Stimulated activated CD8-positive, alpha-beta memory T cell treated with anti-CD3 and anti-CD28 coated beads, Interleukin-2, amount 100 ng/mL, for 1 hour (primary cell): ENCODE measurements at regions not wholly inside any gene's neighbourhood (a gene's known extent, or its start where the extent isn't known, plus 50 kb on each side); places are given as distances from the start of the nearest gene placed in this dataset.
"Not testable (repeated sequence)": the region's sequence is repeated elsewhere in the genome, so short reads cannot be mapped to it uniquely, and the experiment has no call there.

Experiments used
- DNase-seq, 2 donors: peaks; one replicate each; pipeline ENCODE4 v3.0.0-alpha.2; 2020; ENCODE audit warnings: low read depth in 2 of 2

GRCh38 chr12:124476011-124476400, 91.4 kb downstream of the NCOR2 start:
- no peak for DNase-seq

DNA sequence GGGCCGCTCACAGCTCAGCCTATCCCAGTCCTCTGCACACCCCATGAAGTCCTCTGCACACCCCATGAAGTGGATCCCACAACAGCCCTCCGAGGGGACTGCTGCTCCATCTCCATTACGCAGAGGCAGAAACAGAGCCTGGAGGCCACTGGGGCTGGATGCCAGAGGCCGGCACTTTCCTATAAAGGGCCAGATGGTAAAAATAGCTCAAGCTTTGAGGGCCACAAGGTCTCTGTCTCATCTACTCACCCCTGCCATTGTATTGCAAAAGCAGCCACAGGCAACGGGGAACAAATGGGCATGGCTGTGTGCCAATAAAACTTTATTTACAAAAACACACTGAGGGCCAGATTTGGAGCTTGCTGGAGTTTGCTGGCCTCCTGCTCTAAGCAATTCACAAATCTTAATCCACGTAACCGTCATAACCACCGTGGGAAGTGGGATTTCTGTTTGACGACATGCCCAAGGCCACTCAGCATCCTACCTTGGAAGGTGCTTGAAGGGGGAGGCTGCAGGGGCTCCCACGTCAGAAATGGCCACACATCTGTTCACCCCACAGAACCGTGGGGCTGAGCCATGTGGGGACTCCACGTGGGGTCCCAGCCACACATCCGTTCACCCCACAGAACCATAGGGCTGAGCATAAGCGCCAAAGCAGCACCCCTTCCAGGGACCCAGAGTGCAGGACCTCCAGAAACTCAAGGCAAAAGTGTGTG, 92.0 kb downstream of the NCOR2 start:
- DNase-seq = no peak

DNA sequence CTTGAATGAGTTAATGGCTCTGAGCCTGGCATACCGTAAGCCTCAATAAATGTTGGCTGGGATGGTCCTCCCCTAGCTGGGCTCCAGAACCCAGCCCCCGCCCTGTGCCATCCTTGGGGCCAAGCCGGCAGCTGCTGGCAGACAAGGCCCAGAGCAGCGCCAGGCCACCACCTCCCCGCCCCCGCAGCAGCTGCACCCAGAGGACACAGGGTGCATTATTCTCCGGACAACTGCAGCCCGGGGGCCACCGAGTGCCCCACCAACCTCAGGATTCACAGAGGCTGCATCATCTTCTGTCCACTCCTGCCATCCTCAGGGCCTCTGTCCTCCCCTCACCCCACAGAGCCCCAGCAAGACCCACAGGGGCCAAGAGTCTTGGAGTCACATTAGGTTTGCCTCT, 92.7 kb downstream of the NCOR2 start:
- DNase-seq = no peak

DNA sequence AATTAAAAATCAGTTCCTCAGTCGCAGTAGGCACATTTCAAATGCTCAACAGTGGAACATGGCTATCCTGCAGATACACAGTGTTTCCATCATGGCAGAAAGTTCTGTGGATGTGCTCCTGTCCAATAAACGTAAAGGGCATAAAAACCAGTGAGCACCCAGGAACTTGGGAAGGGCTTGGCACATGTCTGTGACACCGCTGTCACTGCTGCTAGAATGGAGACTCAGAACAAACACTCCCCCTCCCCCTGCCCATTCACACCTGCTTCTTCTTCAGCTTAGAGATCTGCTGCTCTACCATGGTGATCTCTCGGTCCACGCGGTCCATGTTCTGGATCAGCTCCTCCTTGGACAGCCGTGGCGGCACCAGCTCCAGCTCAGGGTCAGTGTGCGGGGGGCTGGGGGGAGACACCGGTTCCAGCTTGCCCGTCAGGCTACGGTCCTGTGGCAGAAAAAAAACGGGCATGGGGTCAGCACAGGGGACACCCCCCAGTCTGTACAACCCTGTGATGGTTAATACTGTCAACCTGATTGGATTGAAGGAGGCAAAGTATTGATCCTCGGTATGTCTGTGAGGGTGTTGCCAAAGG, 94.6 kb downstream of the NCOR2 start:
- DNase-seq = no peak

GRCh38 chr12:124471828-124472227, 95.6 kb downstream of the NCOR2 start:
- DNase-seq = no peak

DNA sequence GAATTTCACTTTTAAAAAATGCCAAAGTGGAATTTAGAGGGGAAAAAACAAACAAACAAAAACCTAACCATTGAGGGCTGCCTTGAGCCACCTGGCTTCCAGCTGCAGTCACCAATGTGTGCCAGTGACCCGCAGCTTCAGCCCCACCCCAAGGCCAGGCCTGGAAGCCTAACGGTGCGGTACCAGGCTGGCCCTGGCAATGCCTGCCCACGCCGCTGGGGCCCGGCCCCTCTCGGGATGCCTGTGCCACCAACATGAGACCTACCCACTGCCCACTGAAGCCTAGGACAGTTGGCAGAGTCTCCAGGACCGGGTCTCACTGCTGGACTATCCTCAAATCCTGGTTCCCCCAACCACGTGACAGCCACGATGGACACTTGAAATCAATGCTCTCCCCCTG, 96.6 kb downstream of the NCOR2 start:
- no peak for DNase-seq

DNA sequence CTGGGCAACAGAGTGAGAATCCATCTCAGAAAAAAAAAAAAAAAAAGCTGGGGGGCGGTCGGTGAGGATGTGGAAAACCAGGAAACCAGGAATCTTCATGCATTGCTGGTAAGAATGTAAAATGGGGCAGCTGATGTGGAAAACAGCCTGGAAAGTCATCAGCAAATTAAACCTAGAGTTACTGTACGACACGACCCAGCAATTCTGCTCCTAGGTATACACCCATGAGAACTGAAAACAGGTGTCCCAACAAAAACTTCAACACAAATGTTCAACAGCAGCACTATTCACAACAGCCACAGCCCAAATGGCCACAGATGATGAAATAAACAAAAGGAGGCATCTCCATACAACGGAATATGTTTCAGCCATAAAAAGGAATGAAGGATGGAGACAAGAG, 97.3 kb downstream of the NCOR2 start:
- no peak for DNase-seq

- no peak for DNase-seq
These were observed 98.1 kb downstream of the NCOR2 start for GRCh38 chr12:124469193-124469888.

DNA sequence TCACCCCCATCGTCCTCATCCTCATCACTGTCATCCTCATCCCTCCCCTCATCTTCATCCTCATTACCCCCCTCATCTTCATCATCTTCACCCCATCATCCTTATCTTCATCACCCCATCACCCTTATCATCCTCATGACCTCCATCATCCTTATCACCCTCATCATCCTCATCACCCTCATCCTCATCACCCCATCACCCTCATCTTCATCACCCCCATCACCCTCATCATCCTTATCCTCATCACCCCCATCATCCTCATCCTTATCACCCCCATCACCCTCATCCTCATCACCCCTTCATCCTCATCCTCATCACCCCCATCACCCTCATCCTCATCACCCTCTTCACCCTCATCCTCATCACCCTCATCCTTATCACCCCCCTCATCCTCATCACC, 99.9 kb downstream of the NCOR2 start:
- DNase-seq = not testable (repeated sequence)

DNA sequence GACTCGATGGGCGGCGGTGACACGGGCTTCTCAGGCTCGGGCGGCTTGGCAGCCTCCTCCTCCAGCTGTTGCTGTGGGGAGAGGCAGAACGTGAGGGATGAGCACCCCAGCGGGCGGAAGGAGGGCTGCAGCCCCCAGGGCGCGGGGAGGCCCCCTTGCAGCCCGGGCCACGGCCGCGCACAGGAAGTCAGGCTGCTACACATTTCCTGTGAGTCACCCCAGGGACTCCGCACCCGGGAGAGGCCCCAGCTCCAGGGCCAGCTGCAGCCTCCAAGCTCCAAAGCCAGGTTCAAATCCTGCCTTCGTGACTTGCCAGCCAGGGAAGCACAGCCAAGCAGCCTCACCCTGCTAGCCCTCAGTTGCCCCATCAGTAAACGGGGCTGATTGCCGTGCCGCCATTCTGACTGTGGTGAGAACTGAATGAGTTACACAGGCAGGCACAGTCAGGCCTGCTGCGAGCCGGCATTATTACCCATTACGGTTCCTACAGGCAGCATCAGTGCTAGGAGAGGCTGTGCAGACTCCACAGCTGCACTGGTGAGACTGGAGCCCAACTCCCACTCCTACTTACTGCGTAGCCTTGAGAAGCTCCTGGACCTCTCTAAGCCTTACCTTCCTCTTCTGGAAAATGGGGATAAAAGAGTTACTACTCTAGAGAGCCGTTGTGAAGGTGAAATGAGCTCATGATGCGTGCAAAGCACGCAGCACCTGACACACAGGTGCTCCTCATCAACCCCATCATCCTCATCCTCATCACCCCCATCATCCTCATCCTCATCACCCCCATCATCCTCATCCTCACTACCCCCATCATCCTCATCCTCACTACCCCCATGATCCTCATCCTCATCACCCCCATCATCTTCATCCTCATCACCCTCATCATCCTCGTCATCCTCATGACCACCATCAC, 100.9 kb downstream of the NCOR2 start:
- DNase-seq = peak; percentile 77 to 81

GRCh38 chr12:124465473-124465872, 101.9 kb downstream of the NCOR2 start:
- DNase-seq = no peak

GRCh38 chr12:124464830-124465229, 102.6 kb downstream of the NCOR2 start:
- DNase-seq = no peak

- no peak for DNase-seq
These were observed 103.3 kb downstream of the NCOR2 start for GRCh38 chr12:124464062-124464461.

- DNase-seq = no peak
These were observed 104.0 kb downstream of the NCOR2 start for GRCh38 chr12:124463341-124463921.

GRCh38 chr12:124462750-124463149, 104.7 kb downstream of the NCOR2 start:
- DNase-seq = no peak

- DNase-seq = no peak
These were observed 105.4 kb downstream of the NCOR2 start for GRCh38 chr12:124461851-124462623.

GRCh38 chr12:124461241-124461673, 106.2 kb downstream of the NCOR2 start:
- DNase-seq = no peak

DNA sequence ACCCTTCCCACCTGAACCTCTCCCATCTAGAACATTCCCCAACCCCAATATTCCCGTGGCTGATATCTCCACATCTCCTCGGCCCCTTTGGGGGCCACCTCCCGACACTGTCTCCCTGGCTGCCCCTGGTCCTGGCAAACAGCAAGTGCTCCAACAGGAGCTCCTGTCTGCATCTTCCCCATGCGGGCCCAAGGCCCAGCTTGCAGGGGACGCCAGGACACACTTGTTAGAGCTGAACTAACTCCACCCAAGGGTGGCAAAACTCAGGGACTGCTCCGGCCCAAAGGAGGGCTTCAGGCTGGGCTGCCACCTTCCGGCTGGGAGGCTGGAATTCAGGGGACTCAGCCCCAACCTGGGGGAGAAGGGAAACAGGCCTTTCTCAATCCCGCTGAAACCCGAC, 106.6 kb downstream of the NCOR2 start:
- no peak for DNase-seq

- DNase-seq = no peak
These were observed 107.4 kb downstream of the NCOR2 start for GRCh38 chr12:124459852-124460645.
